Breast epithelium (tissue), 3 donors: ENCODE measurements at regions not wholly inside any gene's neighbourhood (a gene's known extent, or its start where the extent isn't known, plus 50 kb on each side); places are given as distances from the start of the nearest gene placed in this dataset.

ENCODE experiments used
- CTCF ChIP-seq, 3 donors: fragments of 450-650 bp; IDR thresholded peaks; one replicate each; pipeline ENCODE4 v1.5.1; 2016 to 2017; ENCODE audit warnings: antibody characterized with exemption in 3 of 3, mild to moderate bottlenecking in 3 of 3, moderate library complexity in 3 of 3
- POLR2AphosphoS5 ChIP-seq, 3 donors: sonication (generic); formaldehyde crosslinking; IDR thresholded peaks; one replicate each; pipeline ENCODE4 v1.6.1; 2017; ENCODE audit warnings: antibody characterized with exemption in 3 of 3

- TF ChIP-seq CTCF (IDR thresholded peaks at IDR 0.05): no peak
- TF ChIP-seq POLR2AphosphoS5 (IDR thresholded peaks at IDR 0.05): no peak
Measured at GRCh38 chr10:59517341-59517899, 155.1 kb upstream of the FAM13C start.
